ENCODE measurements at regions not wholly inside any gene's neighbourhood (a gene's known extent, or its start where the extent isn't known, plus 50 kb on each side); places are given as distances from the start of the nearest gene placed in this dataset.
"Not testable (repeated sequence)": the region's sequence is repeated elsewhere in the genome, so short reads cannot be mapped to it uniquely, and the experiment has no call there.

- TF ChIP-seq CTCF (conservative IDR thresholded peaks at IDR 0.05) = no peak
- no peak for TF ChIP-seq ZFX (IDR thresholded peaks at IDR 0.05)
- no peak overlapping the region for H3K27ac ChIP-seq
Observed at GRCh38 chrX:146994163-146994562, 179.6 kb upstream of the CXorf51A start.

GRCh38 chrX:146973283-146973682 is 158.7 kb upstream of the CXorf51A start:
- TF ChIP-seq ZFX (IDR thresholded peaks at IDR 0.05) (no peak), CTCF (conservative IDR thresholded peaks at IDR 0.05) (no peak)
- no peak overlapping the region for H3K27ac ChIP-seq

GRCh38 chrX:146967306-146967705 is 152.8 kb upstream of the CXorf51A start:
- no peak overlapping the region for H3K27ac ChIP-seq
- no peak for TF ChIP-seq CTCF (conservative IDR thresholded peaks at IDR 0.05)
- TF ChIP-seq ZFX (IDR thresholded peaks at IDR 0.05) = no peak

GRCh38 chrX:146956760-146957159 is 142.2 kb upstream of the CXorf51A start:
- no peak overlapping the region for H3K27ac ChIP-seq
- TF ChIP-seq CTCF (conservative IDR thresholded peaks at IDR 0.05) = no peak
- TF ChIP-seq ZFX (IDR thresholded peaks at IDR 0.05) = no peak

GRCh38 chrX:146934256-146934655 is 119.7 kb upstream of the CXorf51A start:
- H3K27ac ChIP-seq = no peak overlapping the region

GRCh38 chrX:146932997-146933396 is 118.5 kb upstream of the CXorf51A start:
- not testable (repeated sequence) for H3K27ac ChIP-seq

More at GRCh38 chrX:146934256-146934655, 119.7 kb upstream of the CXorf51A start:
- TF ChIP-seq CTCF (conservative IDR thresholded peaks at IDR 0.05) = no peak
- TF ChIP-seq ZFX (IDR thresholded peaks at IDR 0.05) = no peak

- TF ChIP-seq CTCF (conservative IDR thresholded peaks at IDR 0.05) = no peak
- TF ChIP-seq ZFX (IDR thresholded peaks at IDR 0.05) = no peak
Observed at GRCh38 chrX:146921204-146921603, 106.7 kb upstream of the CXorf51A start.

GRCh38 chrX:146907391-146908240 is 93.1 kb upstream of the CXorf51A start:
- no peak for TF ChIP-seq CTCF (conservative IDR thresholded peaks at IDR 0.05)
- TF ChIP-seq ZFX (IDR thresholded peaks at IDR 0.05) = no peak
- H3K27ac ChIP-seq = no peak overlapping the region

More at GRCh38 chrX:146921204-146921603, 106.7 kb upstream of the CXorf51A start:
- no peak overlapping the region for H3K27ac ChIP-seq

Measured in C4-2B (cell line).